ENCODE measurements at regions not wholly inside any gene's neighbourhood (a gene's known extent, or its start where the extent isn't known, plus 50 kb on each side); places are given as distances from the start of the nearest gene placed in this dataset.

DNA sequence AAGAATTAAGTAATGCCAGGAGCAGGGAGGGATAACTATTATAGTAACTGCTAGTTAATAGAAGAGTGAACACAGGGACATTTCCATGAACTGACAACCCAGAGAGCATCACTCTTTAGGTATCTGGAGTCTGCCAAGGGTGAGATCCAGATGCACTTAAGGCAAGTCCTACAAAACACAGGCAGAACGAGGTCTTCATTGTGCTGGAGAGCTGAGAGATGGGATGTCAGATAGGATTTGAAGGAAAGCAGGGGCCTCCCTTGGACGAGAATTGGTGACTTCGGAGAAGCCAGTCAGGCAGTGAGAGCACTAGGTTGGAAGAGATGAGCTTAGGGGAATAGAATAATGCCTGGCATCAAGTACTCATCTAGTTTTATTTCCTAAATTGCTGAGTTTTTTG, 684.5 kb downstream of the GATA3 start:
- no peak for TF ChIP-seq POLR2A (IDR thresholded peaks at IDR 0.05; ENCODE audit: low read length)
- no peak for TF ChIP-seq GATA1 (IDR thresholded peaks at IDR 0.05; ENCODE audit: low read depth, low read length)
